Adrenal gland (tissue), 5 donors: ENCODE measurements at regions not wholly inside any gene's neighbourhood (a gene's known extent, or its start where the extent isn't known, plus 50 kb on each side); places are given as distances from the start of the nearest gene placed in this dataset.
"Not testable (repeated sequence)": the region's sequence is repeated elsewhere in the genome, so short reads cannot be mapped to it uniquely, and the experiment has no call there.

Experiments used
- CTCF ChIP-seq, 6 experiments: fragments of 450-650 bp in 4 of 6; fragments of 200-600 bp in 2 of 6; sonication (generic) in 1 of 6; IDR thresholded peaks; 1 replicate in 5 of 6; 2 replicates in 1 of 6; pipeline versions ENCODE4 v1.5.1 to v1.8.0; 2016 to 2021; ENCODE audit warnings: antibody characterized with exemption in 6 of 6, mild to moderate bottlenecking in 2 of 6, moderate library complexity in 1 of 6
- POLR2A ChIP-seq, 2 donors: fragments of 450-650 bp; IDR thresholded peaks; one replicate each; pipeline ENCODE4 v1.6.1; 2017; ENCODE audit warnings: antibody characterized with exemption in 2 of 2, mild to moderate bottlenecking in 2 of 2, moderate library complexity in 1 of 2
- donor health status: DM: no; HTN: no; CAD: no.

- not testable (repeated sequence) for TF ChIP-seq CTCF, POLR2A (IDR thresholded peaks at IDR 0.05)
Observed at GRCh38 chr17:6003221-6003620, 67.0 kb upstream of the WSCD1 start.
